ENCODE measurements at regions not wholly inside any gene's neighbourhood (a gene's known extent, or its start where the extent isn't known, plus 50 kb on each side); places are given as distances from the start of the nearest gene placed in this dataset.

GRCh38 chr4:96166806-96167205 lies 326.9 kb downstream of the PDHA2 start:
- no peak for TF ChIP-seq CTCF (conservative IDR thresholded peaks at IDR 0.05)
- H3K27ac ChIP-seq = no peak overlapping the region

GRCh38 chr4:96170198-96170597 lies 330.3 kb downstream of the PDHA2 start:
- H3K27ac ChIP-seq = no peak overlapping the region
- TF ChIP-seq CTCF (conservative IDR thresholded peaks at IDR 0.05) = no peak

- H3K27ac ChIP-seq = no peak overlapping the region
- TF ChIP-seq CTCF (conservative IDR thresholded peaks at IDR 0.05) = no peak
Observed at GRCh38 chr4:96173756-96174155, 333.9 kb downstream of the PDHA2 start.

GRCh38 chr4:96175871-96176270 lies 336.0 kb downstream of the PDHA2 start:
- no peak for TF ChIP-seq CTCF (conservative IDR thresholded peaks at IDR 0.05)

GRCh38 chr4:96183611-96184010 lies 343.7 kb downstream of the PDHA2 start:
- TF ChIP-seq CTCF (conservative IDR thresholded peaks at IDR 0.05) = no peak
- peak overlapping the region; percentile 42 for H3K27ac ChIP-seq

More at GRCh38 chr4:96175871-96176270, 336.0 kb downstream of the PDHA2 start:
- H3K27ac ChIP-seq = no peak overlapping the region

- H3K27ac ChIP-seq = no peak overlapping the region
- no peak for TF ChIP-seq CTCF (conservative IDR thresholded peaks at IDR 0.05)
Observed at GRCh38 chr4:96186593-96186992, 346.7 kb downstream of the PDHA2 start.

GRCh38 chr4:96189761-96190160 lies 349.9 kb downstream of the PDHA2 start:
- TF ChIP-seq CTCF (conservative IDR thresholded peaks at IDR 0.05) = no peak
- H3K27ac ChIP-seq = no peak overlapping the region

- no peak for TF ChIP-seq CTCF (conservative IDR thresholded peaks at IDR 0.05)
Observed at GRCh38 chr4:96193061-96193460, 353.2 kb downstream of the PDHA2 start.

More at GRCh38 chr4:96193061-96193460, 353.2 kb downstream of the PDHA2 start:
- H3K27ac ChIP-seq = no peak overlapping the region
